ENCODE measurements at regions not wholly inside any gene's neighbourhood (a gene's known extent, or its start where the extent isn't known, plus 50 kb on each side); places are given as distances from the start of the nearest gene placed in this dataset.
"Not testable (repeated sequence)": the region's sequence is repeated elsewhere in the genome, so short reads cannot be mapped to it uniquely, and the experiment has no call there.

DNA sequence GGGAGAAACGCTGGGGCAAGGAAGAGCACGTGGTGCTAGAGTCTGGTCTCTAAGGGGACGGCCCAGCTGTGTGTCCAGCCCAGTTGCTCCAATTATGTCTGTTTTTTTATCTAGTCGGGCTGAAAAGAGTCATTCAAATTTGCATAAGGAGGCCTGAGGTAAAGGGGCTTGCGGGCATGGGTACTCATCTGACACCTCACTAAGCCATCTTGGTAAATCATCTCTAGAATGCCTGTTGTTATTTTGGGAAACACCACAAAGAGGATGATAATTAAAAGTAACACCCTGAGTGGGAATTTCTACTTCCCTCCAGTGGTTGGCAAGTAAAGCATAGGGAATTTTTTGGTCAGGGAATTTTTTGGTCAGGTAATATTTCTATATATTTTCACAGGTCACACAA is 196.1 kb upstream of the ALG10B start:
- TF ChIP-seq, protein P1, sequence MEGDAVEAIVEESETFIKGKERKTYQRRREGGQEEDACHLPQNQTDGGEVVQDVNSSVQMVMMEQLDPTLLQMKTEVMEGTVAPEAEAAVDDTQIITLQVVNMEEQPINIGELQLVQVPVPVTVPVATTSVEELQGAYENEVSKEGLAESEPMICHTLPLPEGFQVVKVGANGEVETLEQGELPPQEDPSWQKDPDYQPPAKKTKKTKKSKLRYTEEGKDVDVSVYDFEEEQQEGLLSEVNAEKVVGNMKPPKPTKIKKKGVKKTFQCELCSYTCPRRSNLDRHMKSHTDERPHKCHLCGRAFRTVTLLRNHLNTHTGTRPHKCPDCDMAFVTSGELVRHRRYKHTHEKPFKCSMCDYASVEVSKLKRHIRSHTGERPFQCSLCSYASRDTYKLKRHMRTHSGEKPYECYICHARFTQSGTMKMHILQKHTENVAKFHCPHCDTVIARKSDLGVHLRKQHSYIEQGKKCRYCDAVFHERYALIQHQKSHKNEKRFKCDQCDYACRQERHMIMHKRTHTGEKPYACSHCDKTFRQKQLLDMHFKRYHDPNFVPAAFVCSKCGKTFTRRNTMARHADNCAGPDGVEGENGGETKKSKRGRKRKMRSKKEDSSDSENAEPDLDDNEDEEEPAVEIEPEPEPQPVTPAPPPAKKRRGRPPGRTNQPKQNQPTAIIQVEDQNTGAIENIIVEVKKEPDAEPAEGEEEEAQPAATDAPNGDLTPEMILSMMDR (IDR thresholded peaks at IDR 0.05) = no peak
- Histone ChIP-seq H3K36me3 (ENCODE audit: control insufficient read depth, insufficient read depth, low read length) (no peaks in the 10 kb centered on the region), H3K27ac (no peak overlapping the region), H3K9ac (no peak overlapping the region), H3K9me3 (ENCODE audit: control insufficient read depth, low read length) (no peaks in the 10 kb centered on the region), H2AFZ (no peak overlapping the region), H3K4me3 (ENCODE audit: low read depth, low read length) (no peak overlapping the region), H3K27me3 (ENCODE audit: control insufficient read depth, insufficient read depth, low read length) (no peaks in the 10 kb centered on the region), H3K79me2 (no peaks in the 10 kb centered on the region), H3K4me2 (ENCODE audit: low read length) (no peak overlapping the region), H3K4me1 (no peaks in the 10 kb centered on the region)

DNA sequence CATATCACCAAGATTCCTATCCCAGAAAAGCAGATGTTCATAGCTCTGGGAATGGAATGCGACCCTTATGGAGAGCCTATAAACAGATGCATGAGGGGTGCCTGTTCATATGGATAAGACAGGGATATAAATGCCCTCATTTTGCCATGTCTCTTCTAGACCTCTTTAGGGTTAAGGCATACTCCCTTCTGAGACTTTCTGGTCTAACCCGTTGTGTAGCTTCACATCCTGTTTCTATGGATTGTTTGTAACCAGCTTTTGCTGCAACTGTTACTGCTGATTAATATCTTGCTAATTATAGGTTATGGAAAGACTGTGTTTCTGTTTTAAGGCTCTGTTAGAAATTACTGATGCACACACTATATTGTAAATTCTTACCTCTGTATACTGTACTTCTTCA is 193.5 kb upstream of the ALG10B start:
- not testable (repeated sequence) for H2AFZ ChIP-seq; H3K36me3 ChIP-seq (ENCODE audit: control insufficient read depth, insufficient read depth, low read length); H3K4me1 ChIP-seq; H3K4me2 ChIP-seq (ENCODE audit: low read length); H3K4me3 ChIP-seq (ENCODE audit: low read depth, low read length); H3K27me3 ChIP-seq (ENCODE audit: control insufficient read depth, insufficient read depth, low read length); H3K79me2 ChIP-seq; H3K9ac ChIP-seq; H3K9me3 ChIP-seq (ENCODE audit: control insufficient read depth, low read length); H3K27ac ChIP-seq

DNA sequence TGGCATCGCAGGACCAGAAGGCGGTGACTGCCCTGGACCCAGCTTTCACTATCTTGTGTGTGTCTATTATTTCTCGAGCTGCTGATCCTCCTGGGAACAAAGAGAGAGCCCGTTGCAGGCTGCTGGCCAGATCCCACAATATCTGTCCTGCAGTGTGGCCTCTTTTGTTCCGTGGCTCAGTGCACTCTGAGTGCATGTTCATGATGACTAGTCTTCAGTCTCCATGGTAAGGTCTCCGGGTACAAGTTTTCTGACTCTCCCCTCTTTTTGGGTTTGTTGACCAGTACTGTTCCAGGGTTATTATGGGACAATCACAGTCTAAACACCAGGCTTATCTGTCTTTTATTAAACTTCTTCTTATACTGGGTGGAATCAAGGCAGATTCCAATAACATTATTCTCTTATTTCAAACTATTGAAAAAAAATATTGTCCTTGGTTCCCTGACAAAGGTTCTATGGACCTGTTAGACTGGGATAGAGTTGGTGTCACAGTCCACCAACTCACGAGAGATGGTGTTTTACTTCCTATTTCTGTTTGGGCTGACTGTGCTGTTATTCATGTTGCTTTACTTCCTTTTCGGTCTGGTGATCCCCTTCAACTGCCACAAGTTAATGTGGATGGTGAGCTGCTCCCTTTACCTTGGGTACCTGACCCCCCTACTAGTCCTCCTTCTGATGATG is 192.9 kb upstream of the ALG10B start:
- H3K27me3 ChIP-seq (ENCODE audit: control insufficient read depth, insufficient read depth, low read length) = no peaks in the 10 kb centered on the region
- H3K4me1 ChIP-seq = no peaks in the 10 kb centered on the region
- H3K36me3 ChIP-seq (ENCODE audit: control insufficient read depth, insufficient read depth, low read length) = no peaks in the 10 kb centered on the region
- no peak overlapping the region for H3K27ac ChIP-seq
- H3K4me2 ChIP-seq (ENCODE audit: low read length) = no peak overlapping the region
- no peaks in the 10 kb centered on the region for H3K9me3 ChIP-seq (ENCODE audit: control insufficient read depth, low read length)
- no peak overlapping the region for H2AFZ ChIP-seq
- TF ChIP-seq, protein P1 (IDR thresholded peaks at IDR 0.05) = no peak
- no peaks in the 10 kb centered on the region for H3K79me2 ChIP-seq
- H3K9ac ChIP-seq = no peak overlapping the region
- no peak overlapping the region for H3K4me3 ChIP-seq (ENCODE audit: low read depth, low read length)

DNA sequence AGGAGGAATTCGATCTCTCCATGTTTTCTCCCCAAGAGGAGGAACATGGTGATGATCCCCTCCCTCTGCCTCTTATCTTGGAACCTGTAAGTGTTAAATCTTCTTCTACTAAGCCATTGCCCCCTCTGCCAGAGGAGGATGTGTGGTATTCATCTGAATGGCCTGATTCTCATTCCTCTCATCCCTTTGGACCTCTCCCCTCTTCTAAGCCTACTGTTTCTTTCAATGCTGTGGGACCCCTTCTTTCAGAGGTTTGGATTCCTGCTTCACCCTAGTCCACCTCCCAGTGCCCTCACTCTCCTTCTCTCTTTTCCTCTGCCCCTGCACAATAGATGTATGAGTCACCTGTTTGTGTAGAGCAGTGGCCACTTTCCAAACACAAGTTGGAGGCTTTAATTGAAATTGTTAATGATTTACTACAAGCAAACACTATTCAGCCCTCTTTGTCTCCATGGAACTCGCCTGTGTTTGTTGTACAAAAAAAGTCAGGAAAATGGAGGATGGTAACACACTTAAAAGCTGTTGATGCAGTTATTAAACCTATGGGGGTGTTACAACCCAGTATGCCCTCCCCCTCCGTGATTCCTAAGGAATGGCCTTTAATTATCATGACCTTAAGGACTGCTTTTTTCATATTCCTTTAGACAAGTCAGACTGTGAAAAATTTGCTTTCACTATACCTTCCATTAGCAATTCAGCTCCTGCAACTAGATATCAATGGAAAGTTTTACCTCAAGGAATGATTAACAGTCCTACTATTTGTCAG is 192.1 kb upstream of the ALG10B start:
- Histone ChIP-seq H3K36me3 (ENCODE audit: control insufficient read depth, insufficient read depth, low read length) (no peaks in the 10 kb centered on the region), H3K4me2 (ENCODE audit: low read length) (no peak overlapping the region), H3K27me3 (ENCODE audit: control insufficient read depth, insufficient read depth, low read length) (no peaks in the 10 kb centered on the region), H3K9ac (no peak overlapping the region), H3K4me1 (no peaks in the 10 kb centered on the region), H3K27ac (no peak overlapping the region), H3K79me2 (no peaks in the 10 kb centered on the region), H3K4me3 (ENCODE audit: low read depth, low read length) (no peak overlapping the region), H3K9me3 (ENCODE audit: control insufficient read depth, low read length) (no peaks in the 10 kb centered on the region), H2AFZ (no peak overlapping the region)
- TF ChIP-seq, protein P1 (IDR thresholded peaks at IDR 0.05) = no peak

DNA sequence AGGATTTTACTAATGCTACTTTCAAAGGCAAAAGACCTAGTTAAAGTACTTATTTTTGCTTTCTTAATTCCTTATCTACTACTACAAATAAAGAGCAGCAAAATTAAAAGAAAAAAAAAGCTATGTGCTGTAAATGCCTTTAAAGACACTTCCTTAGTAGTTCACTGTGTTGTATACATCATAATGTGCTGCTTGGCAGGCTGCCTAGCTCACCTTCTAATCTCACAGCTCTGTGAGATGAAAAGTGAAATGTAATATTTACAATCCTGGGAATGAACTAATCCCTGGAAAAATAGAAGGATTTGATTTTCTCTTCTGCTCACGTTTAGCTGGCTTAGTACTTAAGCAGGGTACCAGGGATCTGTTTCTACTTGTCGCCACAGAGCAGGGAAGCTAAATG is 184.4 kb upstream of the ALG10B start:
- no peak overlapping the region for H3K4me3 ChIP-seq (ENCODE audit: low read depth, low read length)
- no peaks in the 10 kb centered on the region for H3K9me3 ChIP-seq (ENCODE audit: control insufficient read depth, low read length)
- H3K4me2 ChIP-seq (ENCODE audit: low read length) = no peak overlapping the region
- H2AFZ ChIP-seq = no peak overlapping the region
- H3K79me2 ChIP-seq = no peaks in the 10 kb centered on the region
- H3K27ac ChIP-seq = no peak overlapping the region
- TF ChIP-seq, protein P1 (IDR thresholded peaks at IDR 0.05) = no peak
- H3K4me1 ChIP-seq = no peaks in the 10 kb centered on the region
- H3K9ac ChIP-seq = no peak overlapping the region
- no peaks in the 10 kb centered on the region for H3K36me3 ChIP-seq (ENCODE audit: control insufficient read depth, insufficient read depth, low read length)
- H3K27me3 ChIP-seq (ENCODE audit: control insufficient read depth, insufficient read depth, low read length) = no peaks in the 10 kb centered on the region

Measured in parathyroid adenoma (tissue), 2 donors.